Heart left ventricle (tissue), 16 donors: ENCODE measurements at regions not wholly inside any gene's neighbourhood (a gene's known extent, or its start where the extent isn't known, plus 50 kb on each side); places are given as distances from the start of the nearest gene placed in this dataset.
A peak's percentile ranks its signal among the peaks of the same experiment; 100 is the strongest.

ENCODE experiments used
- ATAC-seq, 4 donors: fragments of 200-7000 bp; cut with Tn5 transposase; one replicate each; pipeline ENCODE4 v1.9.1; 2020 to 2022; ENCODE audit warnings: moderate library complexity in 4 of 4, mild to moderate bottlenecking in 3 of 4, moderate number of reproducible peaks in 1 of 4
- DNase-seq, 5 donors: peaks; one replicate each; pipeline ENCODE4 v3.0.0-alpha.2; 2020
- H3K27ac ChIP-seq, 12 donors: fragments of 200-600 bp; sonication (generic) in 4 of 12; one replicate each; pipeline versions ENCODE4 v1.5.0 to v1.8.0; 2016 to 2022; ENCODE audit warnings: mild to moderate bottlenecking in 2 of 12
- H3K27me3 ChIP-seq, 9 donors: fragments of 200-600 bp; sonication (generic) in 2 of 9; one replicate each; pipeline versions ENCODE4 v1.5.1 to v1.8.0; 2016 to 2022; ENCODE audit warnings: mild to moderate bottlenecking in 3 of 9
- H3K36me3 ChIP-seq, 9 donors: fragments of 200-600 bp; sonication (generic) in 2 of 9; one replicate each; pipeline versions ENCODE4 v1.5.0 to v1.8.0; 2018 to 2022; ENCODE audit warnings: mild to moderate bottlenecking in 2 of 9
- H3K4me1 ChIP-seq, 12 donors: fragments of 200-600 bp; sonication (generic) in 4 of 12; one replicate each; pipeline versions ENCODE4 v1.5.0 to v1.8.0; 2016 to 2022; ENCODE audit warnings: mild to moderate bottlenecking in 3 of 12
- H3K4me3 ChIP-seq, 12 donors: fragments of 200-600 bp; sonication (generic) in 4 of 12; one replicate each; pipeline versions ENCODE4 v1.5.0 to v1.8.0; 2017 to 2022; ENCODE audit warnings: mild to moderate bottlenecking in 9 of 12, moderate library complexity in 4 of 12
- H3K9me3 ChIP-seq, 12 donors: fragments of 200-600 bp; sonication (generic) in 4 of 12; one replicate each; pipeline versions ENCODE4 v1.5.0 to v1.8.0; 2016 to 2022; ENCODE audit warnings: mild to moderate bottlenecking in 1 of 12
- POLR2A ChIP-seq, 2 donors: fragments of 450-650 bp; IDR thresholded peaks; one replicate each; pipeline ENCODE4 v1.6.1; 2017; ENCODE audit warnings: antibody characterized with exemption in 2 of 2, mild to moderate bottlenecking in 2 of 2, moderate library complexity in 2 of 2
- WGBS, 4 donors: extraction: QIAGEN DNeasy Blood & Tissue Kit in 2 of 4; methylation state at CpG; one replicate each; pipeline versions ENCODE4 v1.1.5 to v1.1.7; 2013 to 2018; 5-methylcytosine and 5-hydroxymethylcytosine counted together
- intact Hi-C, 10 donors: fragments of 100-400 bp; cut with DNase I; formaldehyde crosslinking; loops; one replicate each; pipeline versions ENCODE4 v1.11.1 to v1.14.2; 2022
- TF ChIP-seq, protein P1 (sequence below), 12 donors: fragments of 200-600 bp; sonication (generic) in 4 of 12; IDR thresholded peaks; one replicate each; pipeline versions ENCODE4 v1.5.0 to v1.8.0; 2018 to 2022; ENCODE audit warnings: antibody characterized with exemption in 12 of 12, mild to moderate bottlenecking in 5 of 12
- donor health status: ischemic (EF 13 %, LVEDD 7.1; RV severe dilation, severe dysfunction).
- donor health status: healthy with polysubstance abuse.
- donor health status: DM: no; HTN: yes; CAD: no.
- donor health status: DM: no; HTN: no; CAD: no.
- donor health status: ischemic (EF 25% LVEDD 6.9; RV normal size, moderate dysfunction).
- donor health status: ischemic (EF 25% LVEDD 5.7; RV mildly dilated, moderate dysfunction).
- donor health status: healthy.
- donor health status: DM: yes; HTN: yes; CAD: no.
- donor health status: ischemic (EF 35%, LVEDD 5.7; RV mildly dilated, moderate dysfunction).
- donor health status: nonischemic (EF 11% LVEDD 7.7; RV severe dilation, severe dysfunction).
- donor health status: DM: yes; HTN: yes; CAD: no.
- donor health status: PGD.
- donor health status: ischemic (EF 29% LVEDD 5.4; RV normal size, mild dysfunction).
- donor health status: nonischemic (EF 23%, LVEDD 6.1; RV moderate dilation, normal function).

DNA sequence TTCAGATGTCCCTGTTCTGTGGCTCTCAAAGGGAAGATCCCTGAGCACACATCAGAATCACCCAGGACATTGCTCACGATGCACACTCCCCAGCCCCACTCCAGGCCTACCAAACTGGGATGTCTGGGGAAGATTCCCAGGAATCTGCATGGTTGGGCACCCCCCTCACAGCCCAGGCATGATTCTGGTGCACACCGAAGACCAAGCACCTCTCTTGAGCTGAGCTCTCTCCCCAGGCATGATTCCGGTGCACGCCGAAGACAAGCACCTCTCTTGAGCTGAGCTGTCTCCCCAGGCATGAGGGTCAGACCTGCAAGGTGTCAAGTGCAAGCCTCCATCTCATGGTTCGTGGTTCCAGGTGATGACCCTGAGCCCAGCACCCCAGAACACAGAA lies 112.2 kb upstream of the MEF2A start:
- no peak for TF ChIP-seq POLR2A (IDR thresholded peaks at IDR 0.05)
- TF ChIP-seq, protein P1, sequence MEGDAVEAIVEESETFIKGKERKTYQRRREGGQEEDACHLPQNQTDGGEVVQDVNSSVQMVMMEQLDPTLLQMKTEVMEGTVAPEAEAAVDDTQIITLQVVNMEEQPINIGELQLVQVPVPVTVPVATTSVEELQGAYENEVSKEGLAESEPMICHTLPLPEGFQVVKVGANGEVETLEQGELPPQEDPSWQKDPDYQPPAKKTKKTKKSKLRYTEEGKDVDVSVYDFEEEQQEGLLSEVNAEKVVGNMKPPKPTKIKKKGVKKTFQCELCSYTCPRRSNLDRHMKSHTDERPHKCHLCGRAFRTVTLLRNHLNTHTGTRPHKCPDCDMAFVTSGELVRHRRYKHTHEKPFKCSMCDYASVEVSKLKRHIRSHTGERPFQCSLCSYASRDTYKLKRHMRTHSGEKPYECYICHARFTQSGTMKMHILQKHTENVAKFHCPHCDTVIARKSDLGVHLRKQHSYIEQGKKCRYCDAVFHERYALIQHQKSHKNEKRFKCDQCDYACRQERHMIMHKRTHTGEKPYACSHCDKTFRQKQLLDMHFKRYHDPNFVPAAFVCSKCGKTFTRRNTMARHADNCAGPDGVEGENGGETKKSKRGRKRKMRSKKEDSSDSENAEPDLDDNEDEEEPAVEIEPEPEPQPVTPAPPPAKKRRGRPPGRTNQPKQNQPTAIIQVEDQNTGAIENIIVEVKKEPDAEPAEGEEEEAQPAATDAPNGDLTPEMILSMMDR (IDR thresholded peaks at IDR 0.05) = no peak
- intact Hi-C loops = loop anchor here in 8 of 10 donors (1.0 to 10.0 kb wide), 12 partner anchors 29 to 254 kb away; partner anchors contain the start of gene MEF2A (in 6 of the 8)
- ATAC-seq = no peak
- H3K9me3 ChIP-seq = no peaks in the 10 kb centered on the region
- no peaks in the 10 kb centered on the region for H3K27me3 ChIP-seq
- 90 to 95% (median 92%) methylated on average over 3 to 6 of the region's 6 CpGs for WGBS, 4 donors
- peak overlapping the region in 1 of 12 donors; percentile 6 for H3K4me3 ChIP-seq
- H3K36me3 ChIP-seq = no peaks in the 10 kb centered on the region
- peak in 2 of 5 donors; percentile 5 to 12 for DNase-seq
- peak overlapping the region; percentile 86 to 99 (median 94) for H3K27ac ChIP-seq
- H3K4me1 ChIP-seq = peaks cover 14 to 83% (median 67%) of the 10 kb centered on the region in 12 donors

DNA sequence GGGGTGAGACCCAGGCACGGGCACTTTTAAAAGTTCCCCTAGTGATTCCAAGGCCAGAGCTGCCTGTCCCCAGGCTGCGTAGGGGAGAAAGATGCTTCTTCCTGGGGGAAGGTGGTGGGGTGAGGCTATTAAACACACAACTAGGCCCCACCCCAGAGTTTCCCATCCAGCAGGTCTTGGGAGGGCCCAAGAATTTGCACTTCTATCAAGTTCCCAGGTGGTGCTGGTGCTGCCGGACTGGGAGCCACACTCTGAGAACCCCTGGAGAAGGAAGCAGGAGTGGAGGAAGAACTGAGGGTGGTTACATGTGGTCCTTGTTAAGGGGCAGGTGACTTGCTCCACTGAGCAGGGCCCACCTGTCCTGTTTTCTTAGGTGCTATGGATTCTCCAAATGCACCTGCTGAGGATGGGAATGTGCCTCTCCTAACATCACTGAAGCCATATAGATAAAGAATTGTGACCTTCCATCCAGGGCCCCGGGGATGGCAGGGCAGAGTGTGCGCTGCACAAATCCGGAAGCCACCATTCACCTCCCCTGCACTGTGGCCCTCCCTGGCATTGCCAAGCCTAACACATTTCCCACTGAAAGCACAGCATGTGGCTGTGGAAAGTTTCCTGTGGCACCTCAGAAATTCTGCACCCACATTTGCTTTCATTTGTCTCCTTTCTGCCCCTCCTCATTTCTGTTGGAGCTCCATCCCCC lies 111.5 kb upstream of the MEF2A start:
- peak in 1 of 4 donors; percentile 1 for ATAC-seq
- WGBS, 4 donors = 65 to 90% (median 71%) methylated on average over 6 of the region's 6 CpGs
- Histone ChIP-seq H3K27me3 (no peaks in the 10 kb centered on the region), H3K4me3 (no peak overlapping the region), H3K27ac (peak overlapping the region; percentile 86 to 99 (median 94)), H3K4me1 (peaks cover 14 to 76% (median 64%) of the 10 kb centered on the region in 12 donors), H3K9me3 (no peaks in the 10 kb centered on the region), H3K36me3 (no peaks in the 10 kb centered on the region)
- intact Hi-C loops = loop anchor here in 8 of 10 donors (1.0 to 10.0 kb wide), 12 partner anchors 29 to 253 kb away; partner anchors contain the start of gene MEF2A (in 6 of the 8)
- TF ChIP-seq, protein P1 (IDR thresholded peaks at IDR 0.05) = no peak
- no peak for TF ChIP-seq POLR2A (IDR thresholded peaks at IDR 0.05)
- DNase-seq = peak in 2 of 5 donors; percentile 5 to 11

DNA sequence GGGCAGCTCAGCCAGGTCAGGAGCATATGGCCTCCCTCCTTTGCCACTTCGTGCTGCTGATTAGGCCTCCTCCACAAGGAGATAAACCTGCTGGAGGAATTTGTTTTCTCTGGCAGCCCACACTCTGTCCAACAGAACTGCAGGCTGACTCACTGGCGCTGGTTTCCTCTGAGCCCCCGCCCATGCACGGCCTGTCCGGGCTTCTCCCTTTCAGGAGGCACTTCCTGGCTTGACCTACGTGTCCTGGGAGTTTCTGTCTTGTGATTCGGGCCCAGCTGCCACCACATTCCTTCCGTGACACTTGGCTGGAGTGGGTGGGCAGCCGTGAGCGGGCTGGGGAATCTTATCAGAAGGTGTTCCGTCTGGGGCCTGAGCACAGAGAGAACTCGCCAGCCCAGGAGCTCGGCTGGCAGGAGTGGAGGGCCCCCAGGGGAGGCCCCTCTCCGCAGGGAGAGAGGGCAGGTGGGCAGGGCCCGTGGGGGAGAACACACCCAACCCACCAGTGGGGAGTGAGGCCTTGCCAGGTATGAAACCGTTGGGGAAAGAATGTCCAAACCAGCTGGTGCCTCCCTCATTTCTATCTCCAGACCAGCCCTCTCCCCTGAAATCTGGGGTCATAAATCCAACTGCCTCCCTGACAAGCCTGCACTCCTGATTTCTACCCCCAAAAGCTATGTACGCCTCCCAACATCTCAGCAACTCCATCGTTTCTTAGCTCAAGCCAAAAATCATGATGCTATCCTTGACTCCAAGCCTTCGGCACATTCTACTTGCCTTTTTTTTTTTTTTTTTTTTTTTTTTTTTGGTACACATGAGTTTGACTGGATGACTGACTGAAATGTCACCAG lies 110.6 kb upstream of the MEF2A start:
- H3K27me3 ChIP-seq = no peaks in the 10 kb centered on the region
- H3K27ac ChIP-seq = peak overlapping the region; percentile 86 to 99 (median 94)
- intact Hi-C loops = loop anchor here in 9 of 10 donors (1.0 to 10.0 kb wide), 15 partner anchors 19 to 252 kb away; partner anchors contain the start of gene MEF2A (in 6 of the 9)
- no peaks in the 10 kb centered on the region for H3K36me3 ChIP-seq
- peak in 1 of 2 donors; percentile 55 for TF ChIP-seq POLR2A (IDR thresholded peaks at IDR 0.05)
- TF ChIP-seq, protein P1 (IDR thresholded peaks at IDR 0.05) = peak in 1 of 12 donors; percentile 13
- H3K4me1 ChIP-seq = peaks cover 14 to 67% (median 60%) of the 10 kb centered on the region in 12 donors
- WGBS, 4 donors = 13 to 21% (median 16%) methylated on average over 17 to 19 of the region's 19 CpGs
- peak overlapping the region in 4 of 12 donors; percentile 8 to 17 (median 13) for H3K4me3 ChIP-seq
- ATAC-seq (peak; percentile 93 to 95 (median 94)), DNase-seq (peak; percentile 92 to 98 (median 92))
- no peaks in the 10 kb centered on the region for H3K9me3 ChIP-seq
